RWPE2 (cell line): ENCODE measurements at regions not wholly inside any gene's neighbourhood (a gene's known extent, or its start where the extent isn't known, plus 50 kb on each side); places are given as distances from the start of the nearest gene placed in this dataset.

Experiments used
- ATAC-seq: fragments of 200-7000 bp; cut with Tn5 transposase; 3 replicates; pipeline ENCODE4 v1.9.1; 2021; ENCODE audit warnings: low read depth
- DNase-seq: peaks from one replicate; pipeline ENCODE4 v3.0.0-alpha.2; 2020; ENCODE audit warnings: low spot score
- H3K27ac ChIP-seq: fragments of 450-650 bp; 2 replicates; pipeline ENCODE4 v1.5.1; 2017; ENCODE audit warnings: mild to moderate bottlenecking; ENCODE audit not compliant: poor library complexity, severe bottlenecking
- H3K27me3 ChIP-seq: fragments of 250-450 bp; sonication (Bioruptor Pico); 2 replicates; pipeline ENCODE4 v1.5.1; 2021; ENCODE audit warnings: mild to moderate bottlenecking, moderate library complexity; ENCODE audit not compliant: insufficient read depth, poor library complexity, severe bottlenecking
- H3K36me3 ChIP-seq: fragments of 250-450 bp; sonication (Bioruptor Pico); 2 replicates; pipeline ENCODE4 v1.5.1; 2020; ENCODE audit warnings: low read depth, mild to moderate bottlenecking, moderate library complexity
- H3K4me1 ChIP-seq: fragments of 250-450 bp; sonication (Bioruptor Pico); 2 replicates; pipeline ENCODE4 v1.5.1; 2021; ENCODE audit warnings: mild to moderate bottlenecking, moderate library complexity; ENCODE audit not compliant: insufficient read depth, poor library complexity, severe bottlenecking
- H3K4me3 ChIP-seq: fragments of 250-450 bp; sonication (Bioruptor Pico); 2 replicates; pipeline ENCODE4 v1.5.1; 2021; ENCODE audit warnings: mild to moderate bottlenecking, moderate library complexity; ENCODE audit not compliant: severe bottlenecking
- H3K9me3 ChIP-seq: fragments of 250-450 bp; sonication (Bioruptor Pico); 2 replicates; pipeline ENCODE4 v1.5.1; 2021; ENCODE audit warnings: mild to moderate bottlenecking, moderate library complexity; ENCODE audit not compliant: severe bottlenecking
- CTCF ChIP-seq: fragments of 450-650 bp; IDR thresholded peaks from one replicate; pipeline ENCODE4 v1.5.1; 2017; ENCODE audit warnings: mild to moderate bottlenecking, moderate library complexity; ENCODE audit not compliant: poor library complexity, severe bottlenecking

DNA sequence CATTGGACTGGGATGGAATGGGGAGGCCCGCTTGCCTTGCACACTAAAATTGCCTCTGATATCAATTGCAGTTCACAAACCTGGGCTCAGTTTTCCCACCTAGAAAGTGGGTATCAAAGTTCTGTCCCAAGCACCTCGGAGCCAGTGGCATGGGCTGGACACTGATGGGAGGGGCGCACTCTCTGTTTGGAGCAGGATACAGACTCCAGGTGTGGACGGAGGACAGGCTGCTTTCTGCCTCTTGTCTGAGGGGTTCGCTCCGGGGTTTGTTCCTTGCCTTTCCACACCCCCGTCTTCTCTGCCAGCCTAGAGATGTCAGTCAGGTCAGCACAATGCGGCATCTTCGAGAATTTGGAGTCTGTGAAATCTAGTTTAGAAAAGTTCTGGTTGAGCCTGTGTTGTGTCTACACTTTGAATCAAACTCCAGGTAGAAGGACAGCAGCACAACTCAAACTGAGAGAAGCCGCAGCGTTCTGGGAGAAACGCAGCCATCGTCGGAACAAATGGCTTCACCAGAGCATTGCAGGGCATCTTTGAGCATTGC is 141.9 kb downstream of the TEX29 start:
- no peak for DNase-seq
- ATAC-seq, result no peak
- Histone ChIP-seq H3K9me3 (no peaks in the 10 kb centered on the region), H3K4me1 (no peaks in the 10 kb centered on the region), H3K36me3 (no peaks in the 10 kb centered on the region), H3K27ac (no peak overlapping the region), H3K27me3 (peaks cover 19% of the 10 kb centered on the region), H3K4me3 (no peak overlapping the region)
- no peak for TF ChIP-seq CTCF

DNA sequence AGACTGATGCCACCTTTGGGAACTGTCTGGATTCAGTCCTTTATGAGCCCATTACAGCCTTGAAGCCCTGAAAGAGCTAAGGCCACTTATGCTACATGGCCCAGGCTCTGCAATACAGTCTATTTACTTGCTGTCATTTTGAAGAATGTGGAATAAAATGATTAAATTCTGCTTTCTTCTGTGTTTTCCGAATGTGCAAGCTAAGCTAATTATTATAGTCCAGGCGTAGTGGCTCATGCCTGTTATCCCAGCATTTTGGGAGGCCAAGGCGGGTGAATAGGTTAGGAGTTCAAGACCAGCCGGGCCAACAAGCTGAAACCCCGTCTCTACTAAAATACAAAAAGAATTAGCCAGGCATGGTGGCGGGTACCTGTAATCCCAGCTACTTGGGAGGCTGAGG is 142.5 kb downstream of the TEX29 start:
- Histone ChIP-seq H3K27ac (no peak overlapping the region), H3K4me1 (no peaks in the 10 kb centered on the region), H3K9me3 (no peaks in the 10 kb centered on the region), H3K4me3 (no peak overlapping the region), H3K27me3 (peaks cover 19% of the 10 kb centered on the region), H3K36me3 (no peaks in the 10 kb centered on the region)
- TF ChIP-seq CTCF, result no peak
- no peak for ATAC-seq
- DNase-seq, result no peak

- no peak overlapping the region for H3K27ac ChIP-seq
- H3K4me3 ChIP-seq, result no peak overlapping the region
- no peak for TF ChIP-seq CTCF
- DNase-seq (no peak), ATAC-seq (no peak)
- H3K9me3 ChIP-seq, result no peaks in the 10 kb centered on the region
- peaks cover 17% of the 10 kb centered on the region for H3K27me3 ChIP-seq
- no peaks in the 10 kb centered on the region for H3K36me3 ChIP-seq
- no peaks in the 10 kb centered on the region for H3K4me1 ChIP-seq
Measured at GRCh38 chr13:111467111-111467890, 146.9 kb downstream of the TEX29 start.

DNA sequence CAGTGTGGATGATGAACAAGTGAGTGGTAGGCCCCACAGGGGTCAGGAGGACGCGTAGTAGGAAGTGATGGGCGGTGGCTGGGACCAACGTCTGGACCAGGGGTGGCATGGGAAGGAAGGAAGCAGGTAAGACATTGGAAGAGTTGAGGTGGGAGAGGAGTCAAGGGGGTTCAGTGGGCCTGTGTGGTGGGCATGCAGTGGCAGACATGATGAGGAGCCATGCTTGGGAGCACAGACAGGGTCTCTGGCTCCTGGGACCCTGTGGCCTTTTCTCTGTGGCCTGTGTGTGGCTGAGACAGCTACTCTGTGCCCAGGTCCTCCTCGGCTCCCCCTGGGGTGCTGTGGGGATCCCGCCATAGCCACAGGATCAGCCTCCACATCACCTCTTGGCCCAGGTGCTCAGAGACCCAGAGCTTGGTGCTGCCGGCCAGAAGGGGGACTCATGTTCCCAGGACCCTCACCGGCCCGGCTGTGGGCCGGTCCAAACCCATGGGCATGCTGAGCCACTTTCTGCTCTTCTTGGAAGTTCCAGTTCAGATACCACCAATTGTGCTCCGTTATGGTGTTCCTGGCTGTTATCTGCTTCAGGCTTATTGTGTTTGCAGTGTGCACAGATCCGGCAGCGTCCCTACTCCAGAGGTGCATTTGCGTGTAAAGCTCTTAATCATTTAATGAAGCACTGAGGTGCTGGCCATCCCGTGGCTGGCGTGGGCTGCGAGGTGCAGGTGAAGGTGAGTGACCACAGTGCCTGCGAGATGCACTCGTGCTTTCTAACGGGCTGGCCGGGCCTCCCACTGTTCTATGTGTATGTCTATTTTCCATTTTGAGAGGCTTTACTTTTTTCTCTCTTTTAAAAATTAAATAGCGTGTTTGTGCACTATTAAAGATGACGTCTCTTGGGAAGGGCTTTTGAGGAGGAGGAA is 147.9 kb downstream of the TEX29 start:
- Histone ChIP-seq H3K27me3 (peaks cover 10% of the 10 kb centered on the region), H3K4me3 (no peak overlapping the region), H3K27ac (no peak overlapping the region), H3K36me3 (no peaks in the 10 kb centered on the region), H3K9me3 (no peaks in the 10 kb centered on the region), H3K4me1 (no peaks in the 10 kb centered on the region)
- DNase-seq (no peak), ATAC-seq (no peak)
- TF ChIP-seq CTCF, result no peak
